Skin of body (tissue), 1 donor: ENCODE measurements at regions not wholly inside any gene's neighbourhood (a gene's known extent, or its start where the extent isn't known, plus 50 kb on each side); places are given as distances from the start of the nearest gene placed in this dataset.
A peak's percentile ranks its signal among the peaks of the same experiment; 100 is the strongest.
"Not testable (repeated sequence)": the region's sequence is repeated elsewhere in the genome, so short reads cannot be mapped to it uniquely, and the experiment has no call there.

Source experiments
- DNase-seq: peaks from one replicate; lab custom pipeline; 2025; lab: John Stamatoyannopoulos, UW

DNA sequence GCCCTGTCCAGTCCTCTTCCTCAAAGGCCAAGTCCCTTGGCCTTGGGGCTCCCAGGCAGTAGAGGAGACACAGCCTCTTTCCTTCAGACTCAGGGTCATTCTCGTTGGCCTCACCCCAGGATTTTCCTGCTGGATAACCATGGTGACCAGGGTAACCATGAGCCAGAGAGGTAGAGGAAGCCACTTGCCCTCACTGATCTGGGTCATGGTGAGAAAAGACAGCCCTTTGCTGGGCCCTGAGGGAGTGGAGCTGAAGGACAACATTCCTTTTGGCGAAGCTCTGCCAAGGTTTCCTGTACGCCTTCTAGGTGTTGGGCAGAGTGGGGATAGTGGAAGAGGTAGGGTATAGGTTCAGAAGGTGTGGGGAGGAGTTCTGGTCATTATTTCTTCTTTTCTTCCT, 53.1 kb upstream of the WNT4 start:
- no peak for DNase-seq

DNA sequence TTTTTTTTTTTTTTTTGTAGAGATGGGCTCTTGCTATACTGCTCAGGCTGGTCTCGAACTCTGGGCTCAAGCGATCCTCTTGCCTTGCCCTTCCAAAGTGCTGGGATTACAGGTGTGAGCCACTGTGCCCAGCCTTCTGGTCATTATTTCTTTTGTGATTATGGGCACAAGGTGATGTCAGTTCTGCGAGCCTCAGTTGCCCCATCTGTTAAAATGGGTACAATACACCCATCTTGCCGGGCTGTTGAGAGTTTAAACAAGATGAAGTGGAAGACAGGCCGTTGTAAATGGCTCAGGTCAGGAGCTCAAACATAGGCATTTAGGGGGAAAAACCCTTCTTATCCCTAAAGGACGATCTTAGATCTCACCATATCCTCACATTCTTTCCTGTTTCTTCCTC, 53.7 kb upstream of the WNT4 start:
- no peak for DNase-seq

DNA sequence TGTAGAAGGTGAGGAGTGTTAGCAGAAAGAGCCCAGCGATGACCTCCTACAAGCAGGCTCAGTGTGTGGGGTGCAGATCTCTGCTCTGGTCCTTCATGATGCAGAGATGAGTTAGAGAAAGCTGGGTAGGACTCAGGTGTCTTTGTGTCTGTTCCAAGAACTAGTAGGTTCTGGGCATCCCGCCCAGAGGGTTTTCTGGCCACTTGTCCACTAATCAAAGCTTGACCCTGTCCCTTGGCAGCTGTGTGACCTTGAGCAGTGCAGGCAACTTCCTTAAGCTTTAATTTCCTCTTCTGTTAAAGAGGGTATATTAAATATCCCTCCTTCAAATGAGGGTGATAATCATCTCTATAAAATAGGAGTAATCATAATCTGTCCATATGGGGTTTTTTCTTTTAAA, 54.7 kb upstream of the WNT4 start:
- no peak for DNase-seq

DNA sequence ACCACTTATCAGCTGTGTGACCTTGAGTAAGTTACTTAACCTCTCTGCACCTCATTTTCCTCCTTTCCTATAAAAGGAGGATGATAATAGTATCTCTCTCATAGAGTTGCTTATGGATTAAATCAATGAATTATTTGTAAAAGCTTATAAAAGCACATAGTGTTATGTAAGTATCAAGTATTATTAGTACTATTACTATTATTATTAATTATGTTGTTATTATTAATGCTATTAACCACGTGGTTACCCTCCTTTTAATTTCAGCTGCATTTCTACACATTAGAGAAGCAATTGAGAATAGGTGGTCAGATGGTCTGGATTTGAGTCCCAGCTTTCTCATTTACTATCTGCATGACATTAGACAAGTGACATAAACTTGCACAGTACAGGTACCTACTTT, 58.1 kb upstream of the WNT4 start:
- DNase-seq = no peak

DNA sequence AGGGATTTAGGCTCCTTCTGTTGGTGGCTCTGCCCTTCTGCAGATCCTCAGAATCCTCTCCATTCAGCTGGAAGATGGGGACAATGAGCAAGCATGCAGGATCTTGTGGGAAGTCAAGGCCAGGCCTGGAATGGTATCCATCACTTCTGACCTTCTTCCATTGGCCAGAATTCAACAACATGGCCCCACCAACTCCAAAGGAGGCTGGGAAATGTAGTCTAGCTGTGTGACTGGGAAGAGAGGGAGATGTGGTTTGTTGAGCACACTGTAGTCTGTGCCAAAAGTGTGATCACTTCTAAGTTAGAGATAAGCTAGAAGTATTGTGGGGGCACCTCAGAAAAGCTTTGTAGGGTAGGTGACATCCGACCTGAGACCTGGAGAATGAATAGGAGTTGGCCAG, 60.4 kb upstream of the WNT4 start:
- DNase-seq = no peak

DNA sequence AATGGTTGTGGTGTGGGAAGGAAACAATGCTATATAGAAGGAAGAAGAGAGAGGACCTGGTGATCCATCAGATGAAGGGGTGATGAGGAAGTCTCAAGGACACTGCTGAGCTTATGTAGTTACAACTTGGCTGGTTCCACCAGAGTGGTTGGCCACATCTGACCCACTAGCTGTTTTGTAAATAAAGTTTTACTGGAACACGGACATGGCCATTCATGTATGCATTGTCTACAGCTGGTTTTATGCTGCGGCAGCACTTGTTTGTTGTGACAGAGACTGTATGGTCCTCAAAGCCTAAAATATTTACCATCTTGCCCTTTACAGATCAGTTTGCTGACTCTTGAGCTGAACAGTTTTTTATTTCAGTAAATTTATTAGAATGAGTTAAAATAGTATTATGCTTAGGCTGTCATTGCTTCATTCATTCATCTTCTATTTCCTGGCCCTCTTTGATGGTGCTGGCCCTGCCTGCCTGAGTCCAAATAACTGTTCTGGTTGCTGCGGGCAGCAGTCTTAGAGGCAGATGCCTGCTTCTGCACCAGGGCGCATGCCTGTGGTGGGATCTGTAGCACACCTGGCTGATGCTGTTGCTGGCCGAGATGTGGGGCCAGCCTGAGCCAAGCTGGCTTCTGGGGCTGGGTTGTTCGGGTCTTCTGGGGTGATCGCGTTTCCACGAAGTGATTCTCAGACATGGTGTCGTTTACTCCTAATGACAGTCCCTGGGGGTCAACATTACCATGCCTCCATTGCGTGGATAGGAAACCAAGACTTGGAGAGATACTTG, 61.4 kb upstream of the WNT4 start:
- DNase-seq = no peak

DNA sequence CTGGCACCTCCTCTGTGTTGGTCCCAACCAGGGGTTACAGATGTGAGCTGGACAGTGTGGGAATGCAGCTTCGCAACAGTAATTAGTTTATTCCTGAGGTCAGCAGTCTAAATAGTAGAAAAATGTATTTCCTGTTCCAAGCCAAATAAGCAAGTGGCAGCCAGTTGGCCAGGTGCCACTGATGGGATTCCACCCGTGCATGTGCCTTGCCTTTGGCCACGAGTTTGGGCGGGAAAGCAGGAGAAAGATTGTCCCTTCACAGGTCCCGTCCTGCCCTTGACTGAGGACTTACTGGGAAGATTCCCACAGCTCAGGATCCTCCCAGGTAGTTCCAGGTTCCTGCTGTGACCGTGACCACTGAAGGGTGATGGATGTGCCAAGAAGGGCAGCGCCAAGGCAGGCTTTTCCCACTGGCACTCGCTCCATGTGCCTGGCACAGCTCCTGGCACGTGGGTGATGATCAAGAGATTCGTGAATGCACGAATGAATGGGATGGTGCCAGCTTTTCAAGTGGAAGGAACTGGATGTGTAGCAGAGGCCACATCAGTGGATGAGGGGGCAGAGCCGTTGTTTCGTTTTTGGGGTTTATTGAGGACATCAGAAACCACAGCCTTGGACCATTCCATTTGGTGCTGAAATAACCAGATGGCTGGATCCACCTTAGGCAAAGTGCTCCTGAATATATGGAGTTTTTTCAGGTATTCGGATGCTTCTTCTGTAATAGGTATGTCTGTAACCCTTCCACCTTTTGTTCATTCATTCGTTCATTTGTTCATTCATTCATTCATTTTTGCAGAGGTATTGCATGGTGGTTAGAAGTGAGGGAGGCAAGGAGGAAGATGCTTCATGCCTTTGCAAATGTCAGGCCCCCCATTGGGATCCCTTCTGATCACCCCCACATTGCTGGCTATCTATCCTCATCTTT, 62.4 kb upstream of the WNT4 start:
- no peak for DNase-seq

DNA sequence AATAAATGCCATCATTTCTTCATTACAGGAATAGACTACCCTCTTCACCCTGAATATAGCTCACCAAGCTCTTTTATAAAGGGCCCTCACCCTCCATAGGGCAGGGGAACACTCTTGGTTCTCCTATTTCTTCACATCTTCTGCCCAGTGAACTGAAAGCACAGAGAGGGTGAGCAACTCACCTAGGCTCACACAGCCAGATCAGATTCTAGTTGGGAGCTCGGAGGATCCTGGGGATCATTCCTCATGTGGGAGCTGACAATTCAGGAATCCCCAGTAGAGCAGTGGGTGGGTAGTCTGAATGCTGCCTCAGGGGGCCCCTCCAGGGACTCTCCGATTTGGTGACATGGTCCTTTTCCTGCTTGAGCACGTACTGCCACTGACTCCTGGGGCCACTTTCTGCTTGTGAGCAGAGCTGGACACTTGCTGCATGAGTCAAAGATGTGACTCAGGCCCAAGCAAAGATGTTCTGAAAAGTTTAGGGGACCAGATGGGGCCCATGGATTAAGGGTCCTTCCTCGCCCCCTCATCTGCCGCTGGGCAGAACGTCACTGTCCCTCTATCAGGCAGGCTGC, 63.7 kb upstream of the WNT4 start:
- DNase-seq = no peak

DNA sequence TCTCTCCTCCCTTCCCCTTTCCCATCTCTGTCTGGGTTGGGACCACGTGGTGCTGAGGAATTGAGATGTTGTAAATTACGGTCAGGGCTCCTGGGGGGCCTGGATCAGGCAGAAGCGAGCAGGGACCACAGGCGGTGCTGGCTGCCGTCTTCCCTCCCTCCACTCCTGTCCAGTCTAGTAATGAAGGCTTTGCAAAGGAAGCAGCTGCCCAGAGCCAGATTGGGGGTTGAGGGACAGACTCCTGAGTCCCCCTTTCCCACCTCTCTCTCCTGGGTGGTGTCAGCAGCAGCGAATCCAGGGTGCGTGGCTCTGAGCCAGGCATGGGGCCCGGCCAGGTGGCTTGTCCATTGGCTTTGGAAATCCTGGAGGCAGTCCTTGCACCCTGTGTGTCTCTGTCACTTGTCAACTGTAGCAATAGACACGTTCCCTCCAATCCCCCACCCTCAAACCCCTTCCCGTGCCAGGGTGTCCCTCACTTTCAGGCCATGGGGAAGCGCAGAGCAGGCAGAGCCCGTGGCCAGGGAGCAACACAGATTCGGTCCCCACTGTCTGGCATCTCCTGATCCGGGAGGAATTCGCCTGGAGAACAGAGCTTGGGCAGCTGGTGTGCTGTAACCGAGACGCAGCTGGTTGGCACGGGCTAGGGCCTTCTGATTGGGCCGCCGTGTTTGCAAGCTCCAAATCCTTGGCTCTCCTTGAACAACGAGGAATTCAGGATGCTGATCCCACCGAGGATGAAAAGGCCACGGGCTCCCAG, 64.8 kb upstream of the WNT4 start:
- peak; percentile 28 for DNase-seq

DNA sequence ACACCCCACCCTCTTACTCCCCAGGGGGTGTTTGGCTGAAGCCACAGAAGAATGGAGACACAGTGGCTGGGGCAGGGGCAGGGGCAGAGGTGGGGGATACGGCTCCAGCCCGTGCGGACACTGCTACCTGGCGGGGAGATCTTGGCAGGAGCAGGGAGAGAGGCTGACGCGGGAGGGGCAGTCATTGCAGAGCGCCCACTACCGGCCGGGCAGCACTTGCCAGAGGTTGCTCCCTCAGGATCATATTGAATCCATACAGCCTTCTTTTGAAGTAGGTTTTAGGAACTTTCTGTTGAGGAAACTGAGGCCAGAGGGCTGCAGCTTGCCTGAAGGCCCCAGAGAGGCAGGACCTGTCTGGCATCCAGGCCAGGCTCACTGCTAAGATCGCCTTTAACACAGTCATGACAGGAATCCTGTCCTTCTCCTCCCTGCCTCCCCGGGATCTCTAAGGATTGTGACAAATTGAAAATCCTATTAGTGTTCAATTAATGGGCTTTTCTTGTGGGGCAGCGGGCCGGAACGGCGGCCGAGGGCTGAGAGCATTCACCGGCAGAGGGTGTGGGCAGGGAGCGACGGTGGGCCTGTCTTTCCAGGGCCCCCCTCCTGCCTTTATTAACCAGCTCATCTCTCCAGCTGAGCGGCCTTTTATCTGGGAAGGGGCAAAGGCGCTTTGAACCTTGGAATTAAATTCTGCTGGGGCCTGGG, 65.5 kb upstream of the WNT4 start:
- no peak for DNase-seq

DNA sequence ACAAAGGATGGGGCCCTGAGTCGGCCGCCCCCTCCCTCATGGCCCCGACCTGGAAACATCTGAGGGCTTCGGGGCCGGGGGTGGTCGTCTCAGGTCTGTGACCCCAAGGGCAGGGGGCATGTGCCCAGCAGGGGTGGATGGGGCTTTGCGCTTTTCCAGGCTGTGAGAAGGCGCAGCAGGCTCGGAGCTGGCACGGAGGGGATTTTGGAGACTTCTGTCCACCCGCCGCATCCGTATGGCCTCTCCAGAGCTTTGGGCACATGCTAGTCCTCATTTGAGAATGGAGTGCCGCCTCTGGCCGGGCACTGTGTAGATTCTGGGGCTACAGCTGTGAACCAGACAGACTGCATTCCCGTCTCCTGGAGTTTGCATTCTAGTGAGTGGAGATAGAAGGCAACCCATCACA, 66.1 kb upstream of the WNT4 start:
- no peak for DNase-seq

DNA sequence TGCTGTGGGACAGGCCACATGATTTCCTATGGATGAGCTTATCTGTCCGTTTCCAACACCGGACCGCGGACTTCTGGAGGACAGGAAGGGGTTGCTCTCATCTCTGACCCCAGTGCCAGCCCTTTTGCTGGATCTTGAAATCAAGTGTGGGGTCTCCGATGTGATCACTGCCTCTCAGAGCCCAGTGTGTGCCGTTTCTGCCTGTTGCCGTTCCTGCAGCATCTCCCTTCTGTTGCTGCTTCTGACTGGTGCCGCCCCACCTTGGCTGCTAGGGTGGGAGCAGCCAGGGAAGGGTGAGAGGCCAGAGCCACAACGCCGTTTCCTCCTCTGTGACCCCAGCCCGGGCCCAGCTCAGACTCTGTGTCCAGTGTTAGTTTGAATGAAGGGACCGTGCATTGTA, 67.3 kb upstream of the WNT4 start:
- DNase-seq = no peak

DNA sequence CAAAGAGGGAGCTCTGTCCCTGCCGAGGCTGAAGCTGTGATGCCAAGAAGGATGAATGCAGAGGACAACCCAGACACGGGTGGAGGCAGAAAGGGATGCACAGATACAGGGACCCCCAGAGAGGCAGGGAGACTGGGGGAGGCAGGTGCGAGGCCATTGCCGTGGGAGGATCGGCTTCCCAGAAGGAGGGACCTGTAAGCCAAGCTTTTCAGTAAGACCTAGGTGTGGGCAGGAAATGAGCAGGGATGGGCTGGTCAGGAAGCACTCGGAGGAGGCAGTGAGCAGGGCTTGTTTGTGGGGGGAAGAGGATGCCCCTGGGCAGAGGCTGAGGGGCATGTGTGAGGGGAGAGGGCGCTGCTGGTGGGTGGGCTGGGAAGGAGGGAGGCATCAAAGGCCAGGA, 67.7 kb upstream of the WNT4 start:
- no peak for DNase-seq

DNA sequence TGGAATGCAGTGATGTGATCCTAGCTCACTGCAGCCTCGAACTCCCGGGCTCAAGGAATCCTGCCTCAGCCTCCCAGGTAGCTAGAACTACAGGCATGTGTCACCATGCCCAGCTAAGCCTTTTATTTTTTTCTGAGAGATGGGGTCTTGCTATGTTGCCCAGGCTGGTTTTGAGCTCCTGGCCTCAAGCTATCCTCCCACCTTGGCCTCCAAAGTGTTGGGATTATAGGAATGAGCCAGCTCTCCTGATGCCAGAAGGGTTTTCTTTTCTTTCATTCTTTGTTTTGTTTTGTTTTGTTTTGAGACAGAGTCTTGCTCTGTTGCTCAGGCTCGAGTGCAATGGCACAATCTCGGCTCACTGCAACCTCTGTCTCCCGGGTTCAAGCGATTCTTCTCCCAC, 68.6 kb upstream of the WNT4 start:
- not testable (repeated sequence) for DNase-seq

DNA sequence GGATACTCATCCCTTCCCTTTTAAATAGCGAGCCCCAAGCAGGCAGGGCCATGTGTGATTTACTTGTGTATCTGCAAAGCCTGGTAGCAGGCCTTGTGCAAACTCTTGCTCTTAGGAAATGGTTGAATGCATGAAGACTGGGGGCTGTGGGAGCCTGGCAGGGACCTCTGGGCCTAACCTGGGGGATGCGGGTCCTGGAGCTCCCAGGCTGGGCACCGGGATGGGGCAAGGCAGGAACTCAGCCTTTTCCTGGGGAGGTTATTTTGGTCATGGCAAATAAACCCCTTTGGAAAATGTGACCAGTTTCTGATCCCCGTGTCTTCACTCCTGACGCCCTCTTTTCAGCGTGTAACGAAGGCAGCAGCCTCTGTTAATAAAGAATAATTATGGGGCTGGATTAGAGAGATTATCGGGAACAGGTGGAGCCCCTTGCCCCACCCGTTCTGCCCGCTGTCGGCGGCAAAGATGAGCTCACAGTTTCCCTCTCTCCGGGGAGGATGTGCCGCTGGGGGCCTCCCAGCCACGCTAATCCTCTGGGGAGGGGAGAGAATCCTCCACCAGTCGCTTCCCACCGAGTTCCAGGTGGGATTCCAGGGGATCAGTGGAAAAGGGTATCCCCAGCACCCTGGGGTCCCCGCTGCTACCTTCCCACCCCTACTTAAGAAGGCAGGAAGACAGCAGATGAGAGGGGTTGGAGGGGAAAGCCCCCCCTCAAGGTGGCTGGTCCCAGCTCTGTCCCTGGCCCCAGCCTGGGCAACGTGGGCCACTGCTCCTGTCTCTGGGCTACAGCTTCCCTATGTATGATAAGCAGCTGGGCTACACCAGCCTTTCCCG, 69.7 kb upstream of the WNT4 start:
- no peak for DNase-seq

DNA sequence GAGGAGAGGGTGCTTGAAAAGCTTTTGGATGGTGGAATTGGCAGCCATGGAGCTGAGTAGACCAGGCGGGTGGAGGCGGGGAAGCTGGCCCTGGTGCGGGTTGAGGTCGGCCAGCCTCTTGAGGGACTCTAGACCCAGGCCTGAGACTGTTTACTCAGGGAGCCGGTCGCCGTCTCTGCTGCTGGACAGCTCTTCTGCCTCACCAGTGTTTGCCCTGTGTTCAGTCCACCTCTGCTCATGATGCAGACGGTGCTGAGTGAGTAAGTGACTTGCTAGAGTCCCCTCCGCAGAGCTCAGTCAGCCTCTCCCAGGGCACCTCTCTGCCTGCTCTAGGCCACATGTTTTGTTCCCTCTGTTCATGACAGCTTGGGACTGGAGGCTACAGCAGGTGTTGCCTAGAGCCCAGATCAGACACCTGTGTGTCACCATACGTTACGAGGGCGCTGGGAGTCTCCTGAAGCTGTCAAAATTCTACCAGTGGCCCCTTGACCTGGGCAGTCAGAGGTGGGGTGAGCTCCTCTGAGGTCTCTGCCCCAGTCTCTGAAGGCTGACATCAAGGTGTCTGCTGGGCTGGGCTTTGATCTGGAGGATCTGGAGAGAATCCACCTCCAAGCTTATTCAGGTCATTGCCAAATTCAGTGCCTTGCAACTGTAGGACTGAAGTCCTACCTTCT, 73.5 kb upstream of the WNT4 start:
- DNase-seq = no peak

DNA sequence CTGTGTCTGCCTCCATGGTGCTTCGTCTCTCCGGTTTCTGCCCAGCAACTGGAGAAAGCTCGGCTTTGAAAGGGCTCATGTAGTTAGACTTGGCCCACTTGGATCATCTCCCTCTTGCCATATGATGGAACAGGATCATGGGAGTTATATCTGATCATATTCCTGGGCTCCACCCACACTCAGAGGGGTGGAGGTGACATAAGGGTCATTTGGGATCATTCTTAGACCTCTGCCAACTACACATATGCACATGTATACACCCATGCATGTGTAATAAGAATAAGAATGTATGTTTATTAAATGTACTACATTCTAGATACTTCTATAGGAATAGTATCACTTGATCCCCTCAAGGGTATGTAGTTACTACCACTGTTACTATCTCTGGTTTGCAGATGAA, 74.1 kb upstream of the WNT4 start:
- no peak for DNase-seq

DNA sequence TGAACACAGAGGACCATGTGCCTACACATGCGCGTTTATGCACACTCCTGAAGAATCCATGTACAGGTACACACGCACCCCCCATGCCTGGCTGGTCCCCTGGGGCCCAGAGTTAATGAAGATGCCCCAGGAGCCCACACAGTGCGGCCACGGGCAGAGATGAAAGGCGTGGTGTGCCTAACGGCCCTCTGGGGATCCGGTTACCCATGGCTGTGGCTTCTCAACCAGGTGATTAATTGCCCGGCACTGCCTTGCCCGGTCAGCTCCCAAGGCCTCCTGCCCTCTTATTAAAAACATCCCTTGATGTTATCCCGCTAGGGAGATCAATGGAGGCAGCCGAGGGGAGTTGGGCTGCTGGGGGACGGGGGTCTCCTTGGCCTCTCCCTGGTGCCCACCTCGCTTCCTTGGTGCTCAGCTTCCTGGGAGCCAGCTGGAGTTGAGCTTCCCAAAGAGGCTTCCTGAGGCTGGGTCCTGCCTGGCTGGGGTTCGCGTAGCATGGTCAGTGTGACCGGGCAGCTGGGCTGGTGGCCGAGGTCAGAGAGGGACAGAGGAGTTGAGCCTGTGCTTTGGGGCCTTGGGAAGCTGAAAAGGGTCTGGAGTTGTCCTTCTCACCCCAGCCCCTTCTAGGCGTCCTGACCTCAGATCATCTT, 75.0 kb upstream of the WNT4 start:
- DNase-seq = no peak

DNA sequence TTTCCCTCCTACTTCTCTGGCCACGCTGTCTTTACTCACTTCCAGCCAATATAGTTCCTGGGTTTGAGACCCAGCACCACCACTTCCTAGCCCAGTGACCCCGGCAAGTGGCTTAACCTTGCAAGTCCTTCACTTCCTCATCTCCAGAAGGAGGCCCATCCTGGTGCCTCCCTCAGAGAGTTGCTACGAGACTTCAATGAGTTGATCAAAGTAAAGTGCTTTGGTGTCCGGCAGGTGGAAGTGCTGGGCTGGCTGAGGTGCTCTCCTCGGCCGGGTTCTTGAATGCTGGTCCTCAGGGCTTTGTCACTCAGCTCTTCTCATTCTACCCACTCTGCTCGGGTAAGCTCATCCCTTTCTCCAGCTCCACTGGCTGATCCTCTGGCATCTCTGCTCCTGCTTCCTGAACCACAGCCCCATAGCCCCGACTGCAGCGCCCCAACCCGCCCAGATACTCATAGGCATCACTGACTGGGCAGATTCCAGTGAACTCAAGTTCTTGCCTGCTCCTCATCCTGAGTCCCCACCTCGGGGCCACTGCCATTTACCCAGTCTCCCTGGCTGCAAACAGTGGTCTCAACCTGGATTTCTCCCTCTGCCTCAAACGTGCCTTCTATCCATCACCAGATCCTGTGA, 75.8 kb upstream of the WNT4 start:
- DNase-seq = no peak
